Esophagus muscularis mucosa (tissue), 4 donors: ENCODE measurements at regions not wholly inside any gene's neighbourhood (a gene's known extent, or its start where the extent isn't known, plus 50 kb on each side); places are given as distances from the start of the nearest gene placed in this dataset.

ENCODE experiments used
- DNase-seq: peaks from one replicate; pipeline ENCODE4 v3.0.0-alpha.2; 2017; ENCODE audit errors: extremely low spot score
- H3K27ac ChIP-seq, 4 donors: fragments of 200-600 bp; sonication (generic); replicated peaks in 1 of 4; 1 replicate in 3 of 4; 2 replicates in 1 of 4; pipeline ENCODE4 v1.5.1; 2016 to 2019; ENCODE audit warnings: mild to moderate bottlenecking in 1 of 4
- H3K27me3 ChIP-seq, 4 donors: fragments of 200-600 bp; sonication (generic); one replicate each; pipeline versions ENCODE4 v1.5.1 to v1.6.0; 2016 to 2019
- H3K36me3 ChIP-seq, 4 donors: fragments of 200-600 bp; sonication (generic); one replicate each; pipeline ENCODE4 v1.5.1; 2016 to 2019
- H3K4me1 ChIP-seq, 4 donors: fragments of 200-600 bp; sonication (generic); one replicate each; pipeline ENCODE4 v1.5.1; 2016 to 2019
- H3K4me3 ChIP-seq, 4 donors: fragments of 200-600 bp; sonication (generic); 1 replicate in 2 of 4; 2 replicates in 2 of 4; pipeline ENCODE4 v1.5.1; 2016 to 2019; ENCODE audit warnings: mild to moderate bottlenecking in 4 of 4, moderate library complexity in 1 of 4
- H3K9me3 ChIP-seq, 4 donors: fragments of 200-600 bp; sonication (generic); 1 replicate in 3 of 4; 2 replicates in 1 of 4; pipeline ENCODE4 v1.5.1; 2016 to 2019
- CTCF ChIP-seq, 3 experiments: fragments of 200-600 bp in 2 of 3; fragments of 450-650 bp in 1 of 3; sonication (generic) in 2 of 3; IDR thresholded peaks; one replicate each; pipeline ENCODE4 v1.5.1; 2017 to 2019; ENCODE audit warnings: antibody characterized with exemption in 3 of 3, mild to moderate bottlenecking in 2 of 3, moderate library complexity in 1 of 3
- EP300 ChIP-seq: sonication (generic); formaldehyde crosslinking; IDR thresholded peaks from one replicate; pipeline ENCODE4 v1.6.1; 2017; ENCODE audit warnings: antibody characterized with exemption
- POLR2A ChIP-seq: fragments of 450-650 bp; IDR thresholded peaks from one replicate; pipeline ENCODE4 v1.6.1; 2017; ENCODE audit warnings: antibody characterized with exemption, moderate library complexity, mild to moderate bottlenecking, low read depth
- POLR2AphosphoS5 ChIP-seq, 2 donors: sonication (generic); formaldehyde crosslinking; IDR thresholded peaks; one replicate each; pipeline ENCODE4 v1.6.1; 2017; ENCODE audit warnings: antibody characterized with exemption in 2 of 2
- WGBS: methylation state at CpG from one replicate; pipeline ENCODE4 v1.1.5; 2018; 5-methylcytosine and 5-hydroxymethylcytosine counted together
- intact Hi-C: fragments of 100-400 bp; cut with DNase I; formaldehyde crosslinking; loops from one replicate; pipeline ENCODE4 v1.15.1; 2023

- H3K27ac ChIP-seq, result no peak overlapping the region
- TF ChIP-seq EP300 (no peak), POLR2A (no peak), POLR2AphosphoS5 (IDR thresholded peaks at IDR 0.05) (no peak), CTCF (IDR thresholded peaks at IDR 0.05) (no peak)
- H3K4me3 ChIP-seq, result no peak overlapping the region
- 83% methylated on average over 3 of the region's 3 CpGs for WGBS
- H3K9me3 ChIP-seq, result no peaks in the 10 kb centered on the region
- no peaks in the 10 kb centered on the region for H3K27me3 ChIP-seq
- intact Hi-C loops, result no loop called here
- no peak for DNase-seq
- no peaks in the 10 kb centered on the region for H3K36me3 ChIP-seq
- no peaks in the 10 kb centered on the region for H3K4me1 ChIP-seq
These were observed 413.6 kb upstream of the KCNH7 start for GRCh38 chr2:163252199-163252598.

GRCh38 chr2:163248376-163249253 is 410.0 kb upstream of the KCNH7 start:
- no peak for DNase-seq
- H3K4me3 ChIP-seq, result no peak overlapping the region
- WGBS, result 77% methylated on average over 5 of the region's 5 CpGs
- no peaks in the 10 kb centered on the region for H3K27me3 ChIP-seq
- no peaks in the 10 kb centered on the region for H3K9me3 ChIP-seq
- no peaks in the 10 kb centered on the region for H3K4me1 ChIP-seq
- TF ChIP-seq POLR2A (no peak), EP300 (no peak), POLR2AphosphoS5 (IDR thresholded peaks at IDR 0.05) (no peak), CTCF (IDR thresholded peaks at IDR 0.05) (no peak)
- intact Hi-C loops, result no loop called here
- no peak overlapping the region for H3K27ac ChIP-seq
- H3K36me3 ChIP-seq, result no peaks in the 10 kb centered on the region

GRCh38 chr2:163247847-163248220 is 409.3 kb upstream of the KCNH7 start:
- WGBS, result 67% methylated on average over 2 of the region's 2 CpGs
- no peak overlapping the region for H3K4me3 ChIP-seq

GRCh38 chr2:163247156-163247846 is 408.7 kb upstream of the KCNH7 start:
- Histone ChIP-seq H3K4me3 (no peak overlapping the region), H3K9me3 (no peaks in the 10 kb centered on the region), H3K27ac (no peak overlapping the region), H3K36me3 (no peaks in the 10 kb centered on the region), H3K27me3 (no peaks in the 10 kb centered on the region), H3K4me1 (no peaks in the 10 kb centered on the region)
- intact Hi-C loops, result no loop called here
- TF ChIP-seq CTCF (IDR thresholded peaks at IDR 0.05), result no peak
- DNase-seq, result no peak
- WGBS, result 74% methylated on average over 6 of the region's 6 CpGs

More at GRCh38 chr2:163247847-163248220, 409.3 kb upstream of the KCNH7 start:
- no peaks in the 10 kb centered on the region for H3K9me3 ChIP-seq
- TF ChIP-seq POLR2A, result no peak
- no peak for TF ChIP-seq POLR2AphosphoS5 (IDR thresholded peaks at IDR 0.05)
- TF ChIP-seq EP300, result no peak
- TF ChIP-seq CTCF (IDR thresholded peaks at IDR 0.05), result no peak
- no peak overlapping the region for H3K27ac ChIP-seq
- H3K4me1 ChIP-seq, result no peaks in the 10 kb centered on the region
- no peak for DNase-seq
- intact Hi-C loops, result no loop called here
- H3K27me3 ChIP-seq, result no peaks in the 10 kb centered on the region
- H3K36me3 ChIP-seq, result no peaks in the 10 kb centered on the region
